MM.1S (cell line): ENCODE measurements at regions not wholly inside any gene's neighbourhood (a gene's known extent, or its start where the extent isn't known, plus 50 kb on each side); places are given as distances from the start of the nearest gene placed in this dataset.

Source experiments
- DNase-seq: peaks from one replicate; pipeline ENCODE4 v3.0.0-alpha.2; 2015
- H2AFZ ChIP-seq: fragments of 300-600 bp; sonication (generic); 2 replicates; pipeline ENCODE4 v1.6.0; 2016; ENCODE audit warnings: antibody characterized with exemption, low read length
- H3F3A ChIP-seq: fragments of 300-600 bp; sonication (generic); 2 replicates; pipeline ENCODE4 v1.6.1; 2016; ENCODE audit warnings: mild to moderate bottlenecking, antibody characterized with exemption, low read length, moderate library complexity, mixed read lengths; ENCODE audit not compliant: insufficient read depth
- H3K27ac ChIP-seq: fragments of 300-600 bp; sonication (generic); 2 replicates; pipeline ENCODE4 v1.5.1; 2016; ENCODE audit warnings: mild to moderate bottlenecking, low read length
- H3K27me3 ChIP-seq: fragments of 300-600 bp; sonication (generic); replicated peaks from 2 replicates; pipeline ENCODE4 v1.6.0; 2016; ENCODE audit warnings: low read length; ENCODE audit not compliant: insufficient read depth
- H3K36me3 ChIP-seq: fragments of 300-600 bp; sonication (generic); replicated peaks from 2 replicates; pipeline ENCODE4 v1.6.1; 2016; ENCODE audit warnings: mild to moderate bottlenecking, low read length, mixed read lengths; ENCODE audit not compliant: insufficient read depth
- H3K4me1 ChIP-seq: fragments of 300-600 bp; sonication (generic); 2 replicates; pipeline ENCODE4 v1.6.1; 2016; ENCODE audit warnings: low read length, mixed read lengths
- H3K4me2 ChIP-seq: fragments of 300-600 bp; sonication (generic); 2 replicates; pipeline ENCODE4 v1.6.0; 2016; ENCODE audit warnings: low read depth, low read length
- H3K4me3 ChIP-seq: fragments of 300-600 bp; sonication (generic); 2 replicates; pipeline ENCODE4 v1.5.1; 2016; ENCODE audit warnings: low read length, mixed read lengths
- H3K79me2 ChIP-seq: fragments of 300-600 bp; sonication (generic); 2 replicates; pipeline ENCODE4 v1.6.1; 2016; ENCODE audit warnings: mixed run types, low read length, mixed read lengths
- H3K9ac ChIP-seq: fragments of 300-600 bp; sonication (generic); 2 replicates; pipeline ENCODE4 v1.6.1; 2016; ENCODE audit warnings: low read length, mixed read lengths
- H3K9me2 ChIP-seq: fragments of 300-600 bp; sonication (generic); replicated peaks from 2 replicates; pipeline ENCODE4 v1.6.1; 2016; ENCODE audit warnings: mild to moderate bottlenecking, low read length, mixed read lengths; ENCODE audit not compliant: insufficient read depth
- H3K9me3 ChIP-seq: fragments of 300-600 bp; sonication (generic); replicated peaks from 2 replicates; pipeline ENCODE4 v1.6.1; 2016; ENCODE audit warnings: mild to moderate bottlenecking, low read length, mixed read lengths; ENCODE audit not compliant: insufficient read depth
- H4K20me1 ChIP-seq: fragments of 300-600 bp; sonication (generic); 2 replicates; pipeline ENCODE4 v1.6.1; 2016; ENCODE audit warnings: mild to moderate bottlenecking, low read length, moderate library complexity, mixed read lengths; ENCODE audit not compliant: insufficient read depth
- CTCF ChIP-seq: fragments of 300-600 bp; sonication (generic); IDR thresholded peaks from 2 replicates; pipeline ENCODE4 v1.5.1; 2016; ENCODE audit warnings: antibody characterized with exemption, low read length, mixed read lengths
- EZH2 ChIP-seq: fragments of 300-600 bp; sonication (generic); optimal IDR thresholded peaks from 2 replicates; pipeline ENCODE3; 2017; ENCODE audit warnings: low read depth, mild to moderate bottlenecking, antibody characterized with exemption, low read length, mixed read lengths
- EZH2phosphoT487 ChIP-seq: fragments of 300-600 bp; sonication (generic); IDR thresholded peaks from 2 replicates; pipeline ENCODE4 v1.6.1; 2018; ENCODE audit warnings: antibody characterized with exemption, low read length

GRCh38 chr10:9848278-9848677 lies 1169.4 kb upstream of the CELF2 start:
- H3K9me2 ChIP-seq = no peaks in the 10 kb centered on the region
- TF ChIP-seq EZH2 = no peak
- TF ChIP-seq EZH2phosphoT487 = no peak
- no peak for TF ChIP-seq CTCF
- no peak overlapping the region for H3K4me3 ChIP-seq
- no peaks in the 10 kb centered on the region for H3K36me3 ChIP-seq
- no peaks in the 10 kb centered on the region for H3F3A ChIP-seq
- H3K9me3 ChIP-seq = no peaks in the 10 kb centered on the region; the same call in 1 of the 2 replicates
- H4K20me1 ChIP-seq = no peaks in the 10 kb centered on the region
- no peak for DNase-seq
- no peak overlapping the region for H3K4me2 ChIP-seq
- no peaks in the 10 kb centered on the region for H3K4me1 ChIP-seq
- H3K27me3 ChIP-seq = no peaks in the 10 kb centered on the region
- no peaks in the 10 kb centered on the region for H3K79me2 ChIP-seq
- no peak overlapping the region for H3K9ac ChIP-seq
- no peak overlapping the region for H2AFZ ChIP-seq
- no peak overlapping the region for H3K27ac ChIP-seq

GRCh38 chr10:9848981-9849380 lies 1168.7 kb upstream of the CELF2 start:
- Histone ChIP-seq H3K9me3 (no peaks in the 10 kb centered on the region; the same call in 1 of the 2 replicates), H3K27ac (no peak overlapping the region), H3K9ac (no peak overlapping the region), H3K4me3 (no peak overlapping the region), H3K79me2 (no peaks in the 10 kb centered on the region), H3K4me2 (no peak overlapping the region), H3F3A (no peaks in the 10 kb centered on the region), H4K20me1 (no peaks in the 10 kb centered on the region), H3K9me2 (no peaks in the 10 kb centered on the region), H3K36me3 (no peaks in the 10 kb centered on the region), H3K4me1 (no peaks in the 10 kb centered on the region), H2AFZ (no peak overlapping the region), H3K27me3 (no peaks in the 10 kb centered on the region)
- no peak for DNase-seq
- no peak for TF ChIP-seq EZH2phosphoT487
- no peak for TF ChIP-seq EZH2
- no peak for TF ChIP-seq CTCF

GRCh38 chr10:9850415-9850814 lies 1167.3 kb upstream of the CELF2 start:
- Histone ChIP-seq H3K27me3 (no peaks in the 10 kb centered on the region), H4K20me1 (no peaks in the 10 kb centered on the region), H3K9ac (no peak overlapping the region), H2AFZ (no peak overlapping the region), H3K4me2 (no peak overlapping the region), H3K4me1 (no peaks in the 10 kb centered on the region), H3F3A (no peaks in the 10 kb centered on the region), H3K9me3 (no peaks in the 10 kb centered on the region; the same call in 1 of the 2 replicates), H3K4me3 (no peak overlapping the region), H3K79me2 (no peaks in the 10 kb centered on the region), H3K36me3 (no peaks in the 10 kb centered on the region), H3K9me2 (no peaks in the 10 kb centered on the region), H3K27ac (no peak overlapping the region)
- DNase-seq = no peak
- TF ChIP-seq EZH2 = no peak
- TF ChIP-seq CTCF = no peak
- no peak for TF ChIP-seq EZH2phosphoT487
